Activated effector memory CD4-positive, alpha-beta T cell treated with anti-CD3 and anti-CD28 coated beads, Interleukin-2, amount 50 U/mL, for 16 hours (primary cell): ENCODE measurements at regions not wholly inside any gene's neighbourhood (a gene's known extent, or its start where the extent isn't known, plus 50 kb on each side); places are given as distances from the start of the nearest gene placed in this dataset.
"Not testable (repeated sequence)": the region's sequence is repeated elsewhere in the genome, so short reads cannot be mapped to it uniquely, and the experiment has no call there.

Source experiments
- DNase-seq: peaks from one replicate; pipeline ENCODE4 v3.0.0-alpha.2; 2020

- DNase-seq, result no peak
Observed at GRCh38 chr4:1558205-1558604, 125.9 kb downstream of the FAM53A start.

GRCh38 chr4:1557221-1557597 is 126.9 kb downstream of the FAM53A start:
- DNase-seq, result no peak

GRCh38 chr4:1556541-1557220 is 127.4 kb downstream of the FAM53A start:
- no peak for DNase-seq

GRCh38 chr4:1554876-1555265 is 129.2 kb downstream of the FAM53A start:
- no peak for DNase-seq

- DNase-seq, result no peak
Observed at GRCh38 chr4:1554246-1554875, 129.8 kb downstream of the FAM53A start.

- DNase-seq, result no peak
Observed at GRCh38 chr4:1553365-1553764, 130.7 kb downstream of the FAM53A start.

- no peak for DNase-seq
Observed at GRCh38 chr4:1552451-1552850, 131.7 kb downstream of the FAM53A start.

GRCh38 chr4:1551211-1551610 is 132.9 kb downstream of the FAM53A start:
- no peak for DNase-seq

GRCh38 chr4:1550122-1551070 is 133.7 kb downstream of the FAM53A start:
- no peak for DNase-seq

GRCh38 chr4:1549638-1550035 is 134.5 kb downstream of the FAM53A start:
- no peak for DNase-seq

- DNase-seq, result peak; percentile 87
Observed at GRCh38 chr4:1548827-1549637, 135.1 kb downstream of the FAM53A start.

- DNase-seq, result no peak
Observed at GRCh38 chr4:1547856-1548826, 136.0 kb downstream of the FAM53A start.

- DNase-seq, result no peak
Observed at GRCh38 chr4:1547131-1547855, 136.8 kb downstream of the FAM53A start.

GRCh38 chr4:1544861-1545281 is 138.6 kb upstream of the NKX1-1 start:
- no peak for DNase-seq

- DNase-seq, result not testable (repeated sequence)
Observed at GRCh38 chr4:1544435-1544834, 138.2 kb upstream of the NKX1-1 start.

GRCh38 chr4:1543976-1544375 is 137.7 kb upstream of the NKX1-1 start:
- no peak for DNase-seq

GRCh38 chr4:1543561-1543960 is 137.3 kb upstream of the NKX1-1 start:
- DNase-seq, result no peak

GRCh38 chr4:1542516-1543320 is 136.5 kb upstream of the NKX1-1 start:
- DNase-seq, result no peak

- DNase-seq, result no peak
Observed at GRCh38 chr4:1542226-1542490, 135.9 kb upstream of the NKX1-1 start.
